Epithelial cell of proximal tubule (primary cell): ENCODE measurements at regions not wholly inside any gene's neighbourhood (a gene's known extent, or its start where the extent isn't known, plus 50 kb on each side); places are given as distances from the start of the nearest gene placed in this dataset.

ENCODE experiments used
- DNase-seq: peaks from one replicate; pipeline ENCODE4 v3.0.0-alpha.2; 2011; ENCODE audit warnings: low read depth
- H3K4me3 ChIP-seq: 2 replicates; pipeline ENCODE4 v1.5.1; 2011; ENCODE audit warnings: low read depth, mild to moderate bottlenecking, low read length
- CTCF ChIP-seq: conservative IDR thresholded peaks from 2 replicates; pipeline ENCODE4 v1.5.1; 2012; ENCODE audit warnings: low read depth, mild to moderate bottlenecking, low read length

GRCh38 chr4:135267148-135267865 is 1065.7 kb upstream of the PABPC4L start:
- DNase-seq = no peak
- TF ChIP-seq CTCF = no peak
- no peak overlapping the region for H3K4me3 ChIP-seq

- H3K4me3 ChIP-seq = no peak overlapping the region
- DNase-seq = no peak
- no peak for TF ChIP-seq CTCF
These were observed 1054.5 kb upstream of the PABPC4L start for GRCh38 chr4:135256111-135256510.

DNA sequence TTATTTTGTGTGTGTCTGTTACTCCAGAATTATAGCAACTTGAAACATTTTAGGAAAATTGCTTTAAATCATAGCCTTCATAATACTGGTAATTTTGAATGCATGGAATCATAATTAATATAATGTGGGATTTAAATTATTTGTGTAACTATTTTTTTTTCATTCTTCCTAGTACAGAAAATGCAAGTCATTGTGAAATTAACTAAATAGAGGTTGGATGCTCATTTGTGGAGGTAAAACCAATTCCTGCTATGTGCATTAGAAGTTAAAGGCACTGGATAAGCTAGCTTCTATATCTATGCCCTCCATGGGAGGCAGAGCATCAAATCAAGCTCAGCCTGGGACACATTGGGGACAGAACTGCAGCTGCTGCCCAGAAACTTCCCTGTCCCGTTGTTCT is 1048.5 kb upstream of the PABPC4L start:
- TF ChIP-seq CTCF = no peak
- H3K4me3 ChIP-seq = no peak overlapping the region
- no peak for DNase-seq

DNA sequence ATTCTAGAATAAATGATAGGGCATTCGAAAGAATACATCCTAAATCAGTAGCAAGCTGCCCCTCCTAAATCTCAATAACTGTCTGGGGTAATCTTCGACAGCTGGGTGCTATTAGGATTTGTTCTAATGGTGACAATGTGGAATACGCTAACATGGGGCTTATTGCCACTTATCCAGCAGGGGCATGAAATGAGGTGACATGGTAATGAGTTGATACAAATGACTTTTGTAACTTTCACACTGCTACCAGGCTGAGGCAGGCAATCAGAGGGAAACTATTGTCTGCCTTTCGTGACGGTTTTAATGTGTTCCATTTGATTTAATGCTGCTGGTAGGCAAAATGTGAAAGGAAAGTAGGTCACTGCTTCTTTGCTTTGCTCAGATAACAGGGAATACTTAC is 1047.4 kb upstream of the PABPC4L start:
- DNase-seq = no peak
- TF ChIP-seq CTCF = no peak
- no peak overlapping the region for H3K4me3 ChIP-seq

GRCh38 chr4:135244696-135245095 is 1043.1 kb upstream of the PABPC4L start:
- TF ChIP-seq CTCF = no peak
- DNase-seq = no peak
- no peak overlapping the region for H3K4me3 ChIP-seq

- no peak overlapping the region for H3K4me3 ChIP-seq
- DNase-seq = no peak
- TF ChIP-seq CTCF = no peak
These were observed 1042.5 kb upstream of the PABPC4L start for GRCh38 chr4:135244056-135244455.

- TF ChIP-seq CTCF = no peak
- H3K4me3 ChIP-seq = no peak overlapping the region
- DNase-seq = no peak
These were observed 1039.2 kb upstream of the PABPC4L start for GRCh38 chr4:135240796-135241195.
